Esophagus muscularis mucosa (tissue), 3 donors: ENCODE measurements at regions not wholly inside any gene's neighbourhood (a gene's known extent, or its start where the extent isn't known, plus 50 kb on each side); places are given as distances from the start of the nearest gene placed in this dataset.
"Not testable (repeated sequence)": the region's sequence is repeated elsewhere in the genome, so short reads cannot be mapped to it uniquely, and the experiment has no call there.

Source experiments
- CTCF ChIP-seq, 3 experiments: fragments of 200-600 bp in 2 of 3; fragments of 450-650 bp in 1 of 3; sonication (generic) in 2 of 3; IDR thresholded peaks; one replicate each; pipeline ENCODE4 v1.5.1; 2017 to 2019; ENCODE audit warnings: antibody characterized with exemption in 3 of 3, mild to moderate bottlenecking in 2 of 3, moderate library complexity in 1 of 3
- POLR2A ChIP-seq: fragments of 450-650 bp; IDR thresholded peaks from one replicate; pipeline ENCODE4 v1.6.1; 2017; ENCODE audit warnings: antibody characterized with exemption, moderate library complexity, mild to moderate bottlenecking, low read depth

- TF ChIP-seq POLR2A; CTCF (IDR thresholded peaks at IDR 0.05): not testable (repeated sequence)
These were observed 147.0 kb upstream of the ELL2 start for GRCh38 chr5:96108629-96109028.
